Cardiac fibroblast (primary cell): ENCODE measurements at regions not wholly inside any gene's neighbourhood (a gene's known extent, or its start where the extent isn't known, plus 50 kb on each side); places are given as distances from the start of the nearest gene placed in this dataset.

Experiments used
- DNase-seq, 2 donors: peaks; one replicate each; pipeline versions ENCODE4 v3.0.0 to v3.0.0-alpha.2; 2010; ENCODE audit warnings: low read depth in 2 of 2
- H3K4me3 ChIP-seq, 2 donors: replicated peaks in 1 of 2; 1 replicate in 1 of 2; 2 replicates in 1 of 2; pipeline ENCODE4 v1.5.1; 2011; ENCODE audit warnings: low read depth in 2 of 2, low read length in 2 of 2, mild to moderate bottlenecking in 2 of 2, moderate library complexity in 1 of 2
- CTCF ChIP-seq: IDR thresholded peaks from one replicate; pipeline ENCODE4 v1.5.1; 2011; ENCODE audit warnings: low read depth, mild to moderate bottlenecking, low read length, inconsistent platforms

- H3K4me3 ChIP-seq: no peak overlapping the region
- no peak for TF ChIP-seq CTCF
- DNase-seq: no peak
Measured at GRCh38 chr10:133006202-133006601, 63.8 kb upstream of the CFAP46 start.

GRCh38 chr10:133004478-133004877, 62.1 kb upstream of the CFAP46 start:
- no peak overlapping the region for H3K4me3 ChIP-seq
- DNase-seq: no peak
- no peak for TF ChIP-seq CTCF

GRCh38 chr10:133003188-133003587, 60.8 kb upstream of the CFAP46 start:
- no peak for DNase-seq

GRCh38 chr10:133002685-133003084, 60.3 kb upstream of the CFAP46 start:
- no peak for TF ChIP-seq CTCF
- DNase-seq: no peak
- no peak overlapping the region for H3K4me3 ChIP-seq

More at GRCh38 chr10:133003188-133003587, 60.8 kb upstream of the CFAP46 start:
- no peak overlapping the region for H3K4me3 ChIP-seq
- TF ChIP-seq CTCF: no peak

- H3K4me3 ChIP-seq: no peak overlapping the region
- no peak for DNase-seq
- no peak for TF ChIP-seq CTCF
Measured at GRCh38 chr10:133001114-133001513, 58.7 kb upstream of the CFAP46 start.

GRCh38 chr10:133000648-133001047, 58.3 kb upstream of the CFAP46 start:
- H3K4me3 ChIP-seq: no peak overlapping the region
- TF ChIP-seq CTCF: no peak

GRCh38 chr10:132997517-132998265, 55.3 kb upstream of the CFAP46 start:
- DNase-seq: no peak
- TF ChIP-seq CTCF: no peak
- no peak overlapping the region for H3K4me3 ChIP-seq

More at GRCh38 chr10:133000648-133001047, 58.3 kb upstream of the CFAP46 start:
- DNase-seq: no peak
